ENCODE measurements at regions not wholly inside any gene's neighbourhood (a gene's known extent, or its start where the extent isn't known, plus 50 kb on each side); places are given as distances from the start of the nearest gene placed in this dataset.

- no peak for DNase-seq (ENCODE audit: low read depth in 1 of 2, low spot score in 1 of 2)
- Histone ChIP-seq H3K27ac (replicated peaks) (no peak overlapping the region), H3K4me3 (replicated peaks; ENCODE audit: insufficient read depth, low read length) (no peak overlapping the region), H3K27me3 (ENCODE audit: insufficient read depth, poor library complexity, severe bottlenecking) (no peaks in the 10 kb centered on the region)
- TF ChIP-seq POLR2AphosphoS5 (IDR thresholded peaks at IDR 0.05; ENCODE audit: low read depth) (no peak), CTCF (IDR thresholded peaks at IDR 0.05; ENCODE audit: insufficient read depth, low read length) (no peak), SPI1 (IDR thresholded peaks at IDR 0.05; ENCODE audit: borderline replicate concordance, low read depth) (no peak), REST (IDR thresholded peaks at IDR 0.05; ENCODE audit: insufficient replicate concordance, low read depth) (no peak), GABPA (IDR thresholded peaks at IDR 0.05; ENCODE audit: low read depth) (no peak)
Observed at GRCh38 chr1:218078916-218079315, 206.2 kb upstream of the RRP15 start.

GRCh38 chr1:218079347-218079746, 205.7 kb upstream of the RRP15 start:
- DNase-seq (ENCODE audit: low read depth in 1 of 2, low spot score in 1 of 2), result no peak
- no peak overlapping the region for H3K4me3 ChIP-seq (replicated peaks; ENCODE audit: insufficient read depth, low read length)
- no peaks in the 10 kb centered on the region for H3K27me3 ChIP-seq (ENCODE audit: insufficient read depth, poor library complexity, severe bottlenecking)
- H3K27ac ChIP-seq (replicated peaks), result no peak overlapping the region
- no peak for TF ChIP-seq REST (IDR thresholded peaks at IDR 0.05; ENCODE audit: insufficient replicate concordance, low read depth)
- TF ChIP-seq SPI1 (IDR thresholded peaks at IDR 0.05; ENCODE audit: borderline replicate concordance, low read depth), result no peak
- TF ChIP-seq CTCF (IDR thresholded peaks at IDR 0.05; ENCODE audit: insufficient read depth, low read length), result no peak
- no peak for TF ChIP-seq GABPA (IDR thresholded peaks at IDR 0.05; ENCODE audit: low read depth)
- no peak for TF ChIP-seq POLR2AphosphoS5 (IDR thresholded peaks at IDR 0.05; ENCODE audit: low read depth)

DNA sequence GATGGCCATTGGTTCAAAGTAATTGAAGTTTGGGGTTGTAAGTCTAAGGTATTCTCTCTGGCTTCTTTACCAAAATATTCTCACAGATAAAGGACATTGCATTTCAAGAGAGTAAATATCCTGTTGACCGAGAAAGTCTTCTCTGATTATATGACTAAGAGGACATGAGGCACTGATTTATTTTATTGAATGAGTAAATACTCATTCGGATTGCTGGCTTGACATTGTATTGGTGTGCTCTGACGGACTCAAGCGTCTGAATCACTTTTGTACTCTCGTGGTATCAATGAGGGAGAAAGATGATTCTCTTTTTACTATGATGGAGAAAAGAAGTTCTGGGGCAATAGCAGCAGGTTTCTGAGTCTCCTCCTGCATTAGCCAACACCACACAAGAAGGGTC, 205.3 kb upstream of the RRP15 start:
- no peaks in the 10 kb centered on the region for H3K27me3 ChIP-seq (ENCODE audit: insufficient read depth, poor library complexity, severe bottlenecking)
- no peak for DNase-seq (ENCODE audit: low read depth in 1 of 2, low spot score in 1 of 2)
- H3K4me3 ChIP-seq (replicated peaks; ENCODE audit: insufficient read depth, low read length), result no peak overlapping the region
- no peak overlapping the region for H3K27ac ChIP-seq (replicated peaks)
- TF ChIP-seq CTCF (IDR thresholded peaks at IDR 0.05; ENCODE audit: insufficient read depth, low read length) (no peak), SPI1 (IDR thresholded peaks at IDR 0.05; ENCODE audit: borderline replicate concordance, low read depth) (no peak), REST (IDR thresholded peaks at IDR 0.05; ENCODE audit: insufficient replicate concordance, low read depth) (no peak), GABPA (IDR thresholded peaks at IDR 0.05; ENCODE audit: low read depth) (no peak), POLR2AphosphoS5 (IDR thresholded peaks at IDR 0.05; ENCODE audit: low read depth) (no peak)
